ENCODE measurements at regions not wholly inside any gene's neighbourhood (a gene's known extent, or its start where the extent isn't known, plus 50 kb on each side); places are given as distances from the start of the nearest gene placed in this dataset.
A peak's percentile ranks its signal among the peaks of the same experiment; 100 is the strongest.

GRCh38 chr6:90434094-90434493 lies 137.5 kb upstream of the BACH2 start:
- no peak for DNase-seq

GRCh38 chr6:90432937-90433336 lies 136.3 kb upstream of the BACH2 start:
- no peak for DNase-seq

- DNase-seq: no peak
These were observed 135.6 kb upstream of the BACH2 start for GRCh38 chr6:90432041-90432775.

GRCh38 chr6:90431576-90431975 lies 134.9 kb upstream of the BACH2 start:
- no peak for DNase-seq

GRCh38 chr6:90429713-90430112 lies 133.1 kb upstream of the BACH2 start:
- no peak for DNase-seq

- no peak for DNase-seq
These were observed 131.9 kb upstream of the BACH2 start for GRCh38 chr6:90428514-90428913.

- no peak for DNase-seq
These were observed 128.6 kb upstream of the BACH2 start for GRCh38 chr6:90425161-90425641.

- no peak for DNase-seq
These were observed 127.9 kb upstream of the BACH2 start for GRCh38 chr6:90424580-90424979.

GRCh38 chr6:90421666-90422065 lies 125.0 kb upstream of the BACH2 start:
- DNase-seq: no peak

GRCh38 chr6:90420500-90420899 lies 123.9 kb upstream of the BACH2 start:
- no peak for DNase-seq

GRCh38 chr6:90417385-90417784 lies 120.7 kb upstream of the BACH2 start:
- no peak for DNase-seq

GRCh38 chr6:90416322-90416721 lies 119.7 kb upstream of the BACH2 start:
- no peak for DNase-seq

GRCh38 chr6:90415178-90415577 lies 118.5 kb upstream of the BACH2 start:
- DNase-seq: no peak

- no peak for DNase-seq
These were observed 117.7 kb upstream of the BACH2 start for GRCh38 chr6:90414352-90414751.

- DNase-seq: peak; percentile 79
These were observed 117.2 kb upstream of the BACH2 start for GRCh38 chr6:90413867-90414266.

- DNase-seq: no peak
These were observed 116.8 kb upstream of the BACH2 start for GRCh38 chr6:90413396-90413795.

GRCh38 chr6:90412538-90413369 lies 116.1 kb upstream of the BACH2 start:
- no peak for DNase-seq

GRCh38 chr6:90411292-90411781 lies 114.7 kb upstream of the BACH2 start:
- DNase-seq: peak; percentile 43

GRCh38 chr6:90409700-90410099 lies 113.1 kb upstream of the BACH2 start:
- no peak for DNase-seq

GRCh38 chr6:90406957-90407356 lies 110.3 kb upstream of the BACH2 start:
- no peak for DNase-seq

GRCh38 chr6:90406142-90406794 lies 109.6 kb upstream of the BACH2 start:
- DNase-seq: no peak

GRCh38 chr6:90403489-90404381 lies 107.1 kb upstream of the BACH2 start:
- DNase-seq: no peak

All from activated CD8-positive, alpha-beta memory T cell treated with anti-CD3 and anti-CD28 coated beads, Interleukin-2, amount 50 U/mL, for 4 hours (primary cell).